HG03565 (cell line): ENCODE measurements at regions not wholly inside any gene's neighbourhood (a gene's known extent, or its start where the extent isn't known, plus 50 kb on each side); places are given as distances from the start of the nearest gene placed in this dataset.
A peak's percentile ranks its signal among the peaks of the same experiment; 100 is the strongest.
"Not testable (repeated sequence)": the region's sequence is repeated elsewhere in the genome, so short reads cannot be mapped to it uniquely, and the experiment has no call there.

Experiments
- ATAC-seq: cut with Tn5 transposase; IDR thresholded peaks from one replicate; pipeline ENCODE4 v1.9.1; 2021; ENCODE audit warnings: mild to moderate bottlenecking, moderate library complexity; ENCODE audit not compliant: unreplicated experiment

GRCh38 chr2:174697255-174697654, 67.0 kb downstream of the CHRNA1 start:
- peak; percentile 90 for ATAC-seq

DNA sequence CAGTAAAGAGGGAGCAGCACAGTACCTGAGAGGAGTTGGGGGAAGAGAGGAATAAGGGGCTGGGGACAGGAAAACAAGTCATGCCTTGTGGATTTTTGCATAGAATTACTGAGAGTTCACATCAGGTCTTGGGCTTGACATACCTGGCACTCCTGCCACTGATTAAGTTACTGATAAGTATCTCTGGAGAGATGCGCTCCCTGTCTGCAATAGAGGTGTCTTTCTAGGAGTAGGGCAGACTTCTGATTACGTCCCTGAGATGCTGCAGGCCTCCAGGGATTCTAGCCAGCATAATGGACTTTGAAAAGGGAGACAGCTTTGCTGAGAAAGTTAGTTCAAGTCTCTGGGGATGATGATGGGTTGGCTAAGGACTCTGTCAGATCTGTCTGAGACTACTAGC, 69.4 kb downstream of the CHRNA1 start:
- ATAC-seq = no peak

- no peak for ATAC-seq
These were observed 69.9 kb downstream of the CHRNA1 start for GRCh38 chr2:174694196-174694878.

- ATAC-seq = no peak
These were observed 70.9 kb downstream of the CHRNA1 start for GRCh38 chr2:174693344-174693743.

DNA sequence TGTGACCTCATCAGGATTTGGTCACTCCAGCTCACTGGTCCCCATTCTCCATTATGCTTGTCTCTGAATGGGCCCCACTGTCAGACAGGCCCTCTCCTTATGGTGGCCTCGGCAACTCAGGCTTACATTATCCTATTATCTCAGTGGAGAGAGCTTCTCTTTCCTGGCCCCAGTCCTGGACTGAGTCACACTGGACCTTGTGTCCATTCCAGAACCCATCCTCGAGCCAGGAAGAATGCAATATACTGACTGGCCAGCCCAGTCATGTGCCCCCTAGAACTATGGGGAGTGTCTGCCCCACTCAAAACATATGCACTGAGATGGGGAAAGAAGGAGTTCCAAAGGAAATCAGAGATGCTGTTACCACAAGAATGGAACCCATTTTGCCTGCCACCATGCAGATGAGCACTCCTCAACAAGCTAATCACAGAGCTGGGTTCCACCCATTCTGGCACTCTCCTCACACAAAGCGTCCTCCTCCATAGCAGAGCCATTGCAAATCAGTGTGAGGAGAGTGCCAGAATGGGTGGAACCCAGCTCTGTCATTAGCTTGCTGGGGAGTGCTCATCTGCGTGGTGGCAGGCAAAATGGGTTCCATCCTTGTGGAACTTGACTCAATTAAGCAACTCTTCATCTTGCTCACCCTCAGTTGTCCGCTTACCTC, 71.9 kb downstream of the CHRNA1 start:
- ATAC-seq = no peak

GRCh38 chr2:174691201-174691779, 73.0 kb downstream of the CHRNA1 start:
- ATAC-seq = no peak

DNA sequence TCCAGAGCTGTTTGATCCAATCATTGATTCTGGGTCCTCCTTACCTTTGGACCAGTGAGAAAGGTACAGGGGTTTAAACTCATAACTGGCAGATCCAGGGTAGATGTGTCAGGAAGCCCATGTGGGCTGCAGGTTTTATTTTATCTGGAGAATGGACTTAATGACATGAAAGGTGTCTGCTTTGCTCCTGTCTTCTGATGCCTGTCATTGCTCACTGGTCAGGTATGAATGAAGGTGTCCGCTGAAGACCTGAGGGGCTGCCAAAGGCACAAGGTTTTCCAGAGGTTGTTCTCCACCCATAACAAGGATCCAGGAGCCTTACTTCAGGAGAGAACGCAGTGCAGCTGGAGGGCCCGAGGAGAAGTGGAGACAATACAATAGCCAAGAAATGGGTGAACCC, 74.2 kb downstream of the CHRNA1 start:
- ATAC-seq = no peak

DNA sequence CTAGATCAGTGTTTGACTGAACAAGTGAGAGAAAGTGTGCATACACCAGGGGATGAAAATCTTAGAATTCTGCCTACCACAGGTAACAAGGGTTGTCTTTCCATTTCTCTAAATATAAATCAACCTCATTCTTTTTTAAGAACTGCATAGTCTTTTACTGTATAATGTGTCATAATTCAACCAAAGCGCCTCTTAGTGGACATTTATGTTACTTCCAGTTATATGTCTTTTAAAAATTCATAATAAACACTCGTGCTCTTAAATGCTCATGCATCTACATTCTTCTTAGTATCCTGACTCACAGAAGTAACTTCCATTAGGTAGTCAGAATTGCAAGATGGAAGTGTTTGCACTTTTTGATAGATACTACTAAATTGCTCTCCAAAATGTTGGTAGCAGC, 76.2 kb downstream of the CHRNA1 start:
- peak; percentile 53 for ATAC-seq

- no peak for ATAC-seq
These were observed 77.8 kb downstream of the CHRNA1 start for GRCh38 chr2:174686430-174686829.

DNA sequence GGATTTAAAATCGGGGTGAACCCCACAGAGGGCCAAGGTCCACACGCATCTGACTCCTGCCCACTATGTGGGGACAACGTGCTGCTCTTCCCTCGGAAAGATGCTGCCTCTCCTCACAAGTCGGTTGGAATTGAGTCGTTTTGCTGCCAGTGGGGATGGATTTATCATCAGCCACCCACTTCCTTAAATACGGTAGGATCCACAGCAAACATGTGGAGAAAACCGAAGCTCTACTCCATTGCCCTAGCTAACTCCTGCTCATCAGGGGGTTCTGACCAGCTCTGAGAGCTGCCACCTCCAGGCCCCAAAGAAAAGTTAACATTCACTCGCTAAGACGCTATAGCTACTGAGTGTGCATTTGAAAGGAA, 80.9 kb downstream of the CHRNA1 start:
- no peak for ATAC-seq

GRCh38 chr2:174682578-174683391, 81.5 kb downstream of the CHRNA1 start:
- ATAC-seq = no peak

DNA sequence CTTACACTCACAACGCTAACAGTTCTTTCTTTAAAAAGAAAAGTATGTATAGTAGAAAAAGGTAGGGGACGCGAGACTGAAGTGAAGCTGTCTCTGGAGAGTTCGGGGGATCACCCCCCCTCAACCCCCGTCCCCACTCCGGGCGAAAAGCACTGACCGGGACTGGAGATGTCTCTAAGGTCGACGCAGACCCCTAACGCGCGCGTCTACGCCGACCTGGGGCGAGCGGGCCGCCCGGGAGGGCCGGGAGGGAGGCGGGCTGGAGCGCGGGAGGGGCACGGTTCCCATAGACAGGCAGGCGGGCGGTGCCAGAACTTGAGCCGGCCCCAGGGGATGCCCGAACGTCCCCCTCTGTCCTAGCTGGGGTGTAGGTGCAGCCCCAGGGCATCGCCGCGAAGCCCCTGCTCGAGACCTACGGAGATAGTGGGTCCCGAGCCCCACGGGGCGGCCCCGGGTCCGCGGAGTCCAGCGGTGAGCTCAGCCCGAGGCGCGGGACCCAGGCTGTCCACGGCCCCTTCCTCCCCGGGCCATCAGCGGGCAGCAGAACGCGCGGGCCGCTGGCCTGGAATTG, 82.2 kb downstream of the CHRNA1 start:
- no peak for ATAC-seq

DNA sequence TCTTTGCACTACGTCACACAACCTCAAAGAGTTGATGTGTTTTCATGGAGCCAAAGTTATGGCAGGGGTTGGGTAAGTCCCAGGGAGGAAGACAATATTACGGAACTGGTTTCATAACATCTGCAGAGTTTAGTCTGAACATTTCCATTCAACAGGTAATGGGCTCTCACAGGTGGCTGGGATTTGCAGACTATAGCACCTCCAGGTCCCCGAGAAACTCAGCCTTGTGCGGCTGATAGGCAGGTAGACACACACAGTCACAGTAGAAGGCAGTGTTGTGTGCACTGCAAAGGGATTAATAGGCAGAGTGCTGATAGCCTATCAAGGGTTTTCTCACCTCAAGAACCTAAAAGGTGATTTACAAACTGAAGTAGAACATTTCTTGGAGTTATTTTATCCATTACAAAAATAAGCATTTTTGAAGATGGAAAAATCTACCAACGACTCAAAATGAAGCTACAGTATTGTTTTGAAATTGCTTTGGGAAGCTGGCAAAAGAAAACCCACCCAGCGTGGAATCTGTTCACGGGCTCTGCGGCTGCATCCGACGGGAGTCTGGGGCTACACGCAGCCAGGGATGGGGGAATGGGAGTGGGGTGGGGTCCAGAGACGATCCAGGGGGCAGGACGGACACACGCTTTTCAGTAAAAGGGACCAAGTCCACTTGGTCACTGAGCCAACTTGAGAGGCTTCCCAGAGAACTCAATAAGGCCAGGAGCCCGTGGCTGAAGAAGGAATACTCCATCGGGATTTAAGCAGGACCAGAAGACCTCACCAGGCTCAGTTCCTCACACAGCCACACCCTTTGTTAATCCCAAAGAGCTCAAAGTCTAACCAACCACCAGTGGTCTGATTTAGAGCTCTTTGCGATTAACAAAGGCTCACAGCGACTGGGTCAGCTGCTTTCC, 82.9 kb downstream of the CHRNA1 start:
- ATAC-seq = no peak

GRCh38 chr2:174680221-174680620, 82.6 kb upstream of the WIPF1 start:
- ATAC-seq = no peak

DNA sequence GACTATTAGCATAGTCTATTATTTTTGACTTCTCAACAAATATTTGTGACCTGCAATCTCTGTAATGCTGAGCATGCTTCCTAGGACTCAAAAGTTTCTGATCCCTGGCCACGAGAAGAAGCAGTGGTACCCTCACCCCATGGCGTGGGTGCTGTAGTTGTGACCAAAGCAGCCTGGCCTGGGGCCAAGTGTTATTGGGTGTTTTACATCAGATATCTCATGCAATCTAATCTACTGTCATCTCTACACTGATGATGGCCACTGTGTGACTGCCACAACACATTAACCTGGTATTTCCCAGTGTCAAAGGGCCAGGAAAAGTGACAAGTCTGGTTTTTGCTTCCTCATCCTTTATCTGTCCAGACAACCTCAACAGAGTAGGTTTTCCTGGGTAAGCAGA, 80.8 kb upstream of the WIPF1 start:
- ATAC-seq = no peak

GRCh38 chr2:174675615-174676014, 78.0 kb upstream of the WIPF1 start:
- no peak for ATAC-seq

GRCh38 chr2:174673876-174674275, 76.3 kb upstream of the WIPF1 start:
- ATAC-seq = no peak

- no peak for ATAC-seq
These were observed 75.8 kb upstream of the WIPF1 start for GRCh38 chr2:174673440-174673839.

- not testable (repeated sequence) for ATAC-seq
These were observed 73.9 kb upstream of the WIPF1 start for GRCh38 chr2:174671532-174671931.

DNA sequence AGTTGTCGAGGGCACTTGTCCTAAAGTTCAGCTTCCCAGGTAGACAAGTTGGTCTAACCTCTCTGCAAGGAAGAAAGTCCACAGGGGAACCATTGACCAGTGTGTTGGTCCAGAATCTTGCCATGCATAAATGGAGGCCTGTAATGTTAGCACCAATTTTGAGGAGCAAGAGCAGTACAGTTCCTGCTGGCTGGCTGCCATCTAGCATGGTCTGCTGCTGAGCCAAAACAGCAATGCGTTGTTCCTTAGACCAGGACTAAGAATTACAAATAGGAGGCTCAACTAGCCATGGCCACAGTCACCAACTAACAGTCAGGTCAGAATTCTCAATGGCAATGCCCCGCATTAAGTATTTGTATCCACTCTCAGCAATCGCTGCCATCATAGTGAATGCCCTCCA, 72.8 kb upstream of the WIPF1 start:
- no peak for ATAC-seq
